ENCODE measurements at regions not wholly inside any gene's neighbourhood (a gene's known extent, or its start where the extent isn't known, plus 50 kb on each side); places are given as distances from the start of the nearest gene placed in this dataset.

DNA sequence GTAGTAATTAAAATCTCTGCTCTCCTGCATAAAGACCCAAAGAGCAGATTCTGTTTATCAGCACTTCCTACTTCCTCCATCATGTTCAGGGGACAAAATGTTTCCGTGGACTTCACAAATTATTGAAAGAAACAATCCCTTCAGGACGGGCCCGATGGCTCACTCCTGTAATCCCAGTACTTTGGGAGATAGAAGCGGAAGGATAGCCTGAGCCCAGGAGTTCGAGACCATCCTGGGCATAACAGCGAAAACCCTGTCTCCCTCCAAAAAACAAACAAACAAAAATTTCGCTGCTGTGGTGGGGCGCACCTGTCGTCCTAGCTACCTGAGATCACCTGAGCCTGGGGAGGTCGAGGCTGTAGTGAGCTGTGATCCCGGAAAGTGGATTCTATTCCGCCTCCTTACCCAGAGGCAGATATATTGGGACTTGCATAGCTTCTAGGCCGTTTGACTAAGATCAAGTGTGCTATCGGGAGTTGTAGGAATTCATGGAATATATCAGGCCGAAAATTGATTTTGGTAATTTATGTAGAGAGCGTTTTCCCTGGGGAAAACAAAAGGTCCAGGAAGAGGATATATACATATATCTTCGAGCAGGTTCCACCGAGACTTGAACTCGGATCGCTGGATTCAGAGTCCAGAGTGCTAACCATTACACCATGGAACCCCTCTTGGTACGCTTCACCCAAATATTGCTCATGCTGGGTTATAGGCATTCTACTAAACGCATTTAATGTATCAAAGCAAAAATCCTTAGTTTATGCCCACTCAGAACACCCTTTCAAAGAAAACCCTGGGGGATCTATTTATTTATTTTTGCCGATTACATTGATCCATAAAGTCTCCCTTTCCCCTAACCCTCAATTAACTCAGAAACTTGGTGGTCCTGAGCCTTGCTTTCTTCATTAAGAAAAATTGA, 74.5 kb upstream of the ZNF184 start (continued):
- TF ChIP-seq, protein P1, sequence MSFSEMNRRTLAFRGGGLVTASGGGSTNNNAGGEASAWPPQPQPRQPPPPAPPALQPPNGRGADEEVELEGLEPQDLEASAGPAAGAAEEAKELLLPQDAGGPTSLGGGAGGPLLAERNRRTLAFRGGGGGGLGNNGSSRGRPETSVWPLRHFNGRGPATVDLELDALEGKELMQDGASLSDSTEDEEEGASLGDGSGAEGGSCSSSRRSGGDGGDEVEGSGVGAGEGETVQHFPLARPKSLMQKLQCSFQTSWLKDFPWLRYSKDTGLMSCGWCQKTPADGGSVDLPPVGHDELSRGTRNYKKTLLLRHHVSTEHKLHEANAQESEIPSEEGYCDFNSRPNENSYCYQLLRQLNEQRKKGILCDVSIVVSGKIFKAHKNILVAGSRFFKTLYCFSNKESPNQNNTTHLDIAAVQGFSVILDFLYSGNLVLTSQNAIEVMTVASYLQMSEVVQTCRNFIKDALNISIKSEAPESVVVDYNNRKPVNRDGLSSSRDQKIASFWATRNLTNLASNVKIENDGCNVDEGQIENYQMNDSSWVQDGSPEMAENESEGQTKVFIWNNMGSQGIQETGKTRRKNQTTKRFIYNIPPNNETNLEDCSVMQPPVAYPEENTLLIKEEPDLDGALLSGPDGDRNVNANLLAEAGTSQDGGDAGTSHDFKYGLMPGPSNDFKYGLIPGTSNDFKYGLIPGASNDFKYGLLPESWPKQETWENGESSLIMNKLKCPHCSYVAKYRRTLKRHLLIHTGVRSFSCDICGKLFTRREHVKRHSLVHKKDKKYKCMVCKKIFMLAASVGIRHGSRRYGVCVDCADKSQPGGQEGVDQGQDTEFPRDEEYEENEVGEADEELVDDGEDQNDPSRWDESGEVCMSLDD (CRISPR knock-in tag; IDR thresholded peaks at IDR 0.05; ENCODE audit: borderline replicate concordance) = peak; percentile 47; the same call in 1 of the 2 replicates
- TF ChIP-seq TOPORS (CRISPR knock-in tag; IDR thresholded peaks at IDR 0.05) (no peak), SIN3B (IDR thresholded peaks at IDR 0.05; ENCODE audit: low read length) (no peak), ZMYM3 (CRISPR knock-in tag; IDR thresholded peaks at IDR 0.05) (no peak), NFIC (IDR thresholded peaks at IDR 0.05; ENCODE audit: low read length) (peak; percentile 46; the same call in 1 of the 2 replicates), HOXD1 (CRISPR knock-in tag; IDR thresholded peaks at IDR 0.05) (no peak), CAMTA2 (CRISPR knock-in tag; IDR thresholded peaks at IDR 0.05; ENCODE audit: borderline replicate concordance) (no peak)
- TF ChIP-seq, protein P2, sequence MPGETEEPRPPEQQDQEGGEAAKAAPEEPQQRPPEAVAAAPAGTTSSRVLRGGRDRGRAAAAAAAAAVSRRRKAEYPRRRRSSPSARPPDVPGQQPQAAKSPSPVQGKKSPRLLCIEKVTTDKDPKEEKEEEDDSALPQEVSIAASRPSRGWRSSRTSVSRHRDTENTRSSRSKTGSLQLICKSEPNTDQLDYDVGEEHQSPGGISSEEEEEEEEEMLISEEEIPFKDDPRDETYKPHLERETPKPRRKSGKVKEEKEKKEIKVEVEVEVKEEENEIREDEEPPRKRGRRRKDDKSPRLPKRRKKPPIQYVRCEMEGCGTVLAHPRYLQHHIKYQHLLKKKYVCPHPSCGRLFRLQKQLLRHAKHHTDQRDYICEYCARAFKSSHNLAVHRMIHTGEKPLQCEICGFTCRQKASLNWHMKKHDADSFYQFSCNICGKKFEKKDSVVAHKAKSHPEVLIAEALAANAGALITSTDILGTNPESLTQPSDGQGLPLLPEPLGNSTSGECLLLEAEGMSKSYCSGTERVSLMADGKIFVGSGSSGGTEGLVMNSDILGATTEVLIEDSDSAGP (CRISPR knock-in tag; IDR thresholded peaks at IDR 0.05; ENCODE audit: borderline replicate concordance) = no peak
- TF ChIP-seq, protein P3, sequence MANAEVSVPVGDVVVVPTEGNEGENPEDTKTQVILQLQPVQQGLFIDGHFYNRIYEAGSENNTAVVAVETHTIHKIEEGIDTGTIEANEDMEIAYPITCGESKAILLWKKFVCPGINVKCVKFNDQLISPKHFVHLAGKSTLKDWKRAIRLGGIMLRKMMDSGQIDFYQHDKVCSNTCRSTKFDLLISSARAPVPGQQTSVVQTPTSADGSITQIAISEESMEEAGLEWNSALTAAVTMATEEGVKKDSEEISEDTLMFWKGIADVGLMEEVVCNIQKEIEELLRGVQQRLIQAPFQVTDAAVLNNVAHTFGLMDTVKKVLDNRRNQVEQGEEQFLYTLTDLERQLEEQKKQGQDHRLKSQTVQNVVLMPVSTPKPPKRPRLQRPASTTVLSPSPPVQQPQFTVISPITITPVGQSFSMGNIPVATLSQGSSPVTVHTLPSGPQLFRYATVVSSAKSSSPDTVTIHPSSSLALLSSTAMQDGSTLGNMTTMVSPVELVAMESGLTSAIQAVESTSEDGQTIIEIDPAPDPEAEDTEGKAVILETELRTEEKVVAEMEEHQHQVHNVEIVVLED (CRISPR knock-in tag; IDR thresholded peaks at IDR 0.05; ENCODE audit: borderline replicate concordance) = no peak

Measured in HepG2 (cell line).